Activated CD4-positive, alpha-beta memory T cell treated with anti-CD3 and anti-CD28 coated beads for 36 hours (primary cell): ENCODE measurements at regions not wholly inside any gene's neighbourhood (a gene's known extent, or its start where the extent isn't known, plus 50 kb on each side); places are given as distances from the start of the nearest gene placed in this dataset.

ENCODE experiments used
- CTCF ChIA-PET: fragments of 350-600 bp; sonication (Branson Sonifier 250); formaldehyde crosslinking; loops from one replicate; lab custom pipeline; 2021; ENCODE audit warnings: antibody characterized with exemption, inconsistent platforms; lab: Charles Lee
- POLR2A ChIA-PET: fragments of 350-600 bp; sonication (Branson Sonifier 250); formaldehyde crosslinking; loops from one replicate; lab custom pipeline; 2021; ENCODE audit warnings: antibody characterized with exemption; lab: Charles Lee
- DNase-seq: peaks from one replicate; pipeline ENCODE4 v3.0.0-alpha.2; 2020
- H3K27ac Mint-ChIP-seq: one replicate; pipeline ENCODE4 v1.8.0; 2021; ENCODE audit warnings: mixed read lengths
- H3K27me3 Mint-ChIP-seq: one replicate; pipeline ENCODE4 v1.8.0; 2021; ENCODE audit warnings: mixed read lengths
- H3K36me3 Mint-ChIP-seq: one replicate; pipeline ENCODE4 v1.8.0; 2021; ENCODE audit warnings: mixed read lengths
- H3K4me1 Mint-ChIP-seq: one replicate; pipeline ENCODE4 v1.8.0; 2021; ENCODE audit warnings: low read depth, mixed read lengths
- H3K4me3 Mint-ChIP-seq: one replicate; pipeline ENCODE4 v1.8.0; 2021; ENCODE audit warnings: mild to moderate bottlenecking, mixed read lengths
- H3K9me3 Mint-ChIP-seq: one replicate; pipeline ENCODE4 v1.8.0; 2021; ENCODE audit warnings: mixed read lengths
- intact Hi-C: fragments of 100-400 bp; cut with micrococcal nuclease; formaldehyde crosslinking; loops from one replicate; pipeline ENCODE4 v1.15.1; 2023

GRCh38 chr15:46576646-46577395 is 942.0 kb downstream of the SQOR start:
- Mint-ChIP-seq H3K9me3 (peaks cover 3% of the 10 kb centered on the region), H3K36me3 (no peaks in the 10 kb centered on the region), H3K27ac (no peak overlapping the region), H3K27me3 (no peaks in the 10 kb centered on the region), H3K4me1 (no peaks in the 10 kb centered on the region), H3K4me3 (no peak overlapping the region)
- ChIA-PET CTCF (no interaction called here), POLR2A (no interaction called here)
- no peak for DNase-seq
- intact Hi-C loops, result no loop called here

GRCh38 chr15:46577767-46578166 is 942.9 kb downstream of the SQOR start:
- H3K4me3 Mint-ChIP-seq, result no peak overlapping the region
- intact Hi-C loops, result no loop called here
- CTCF ChIA-PET, result no interaction called here

GRCh38 chr15:46580487-46580886 is 945.7 kb downstream of the SQOR start:
- H3K4me3 Mint-ChIP-seq, result no peak overlapping the region
- H3K4me1 Mint-ChIP-seq, result no peaks in the 10 kb centered on the region
- POLR2A ChIA-PET, result no interaction called here
- DNase-seq, result no peak
- peaks cover 7% of the 10 kb centered on the region for H3K9me3 Mint-ChIP-seq
- intact Hi-C loops, result no loop called here
- CTCF ChIA-PET, result no interaction called here
- H3K27ac Mint-ChIP-seq, result no peak overlapping the region
- no peaks in the 10 kb centered on the region for H3K27me3 Mint-ChIP-seq
- H3K36me3 Mint-ChIP-seq, result no peaks in the 10 kb centered on the region

More at GRCh38 chr15:46577767-46578166, 942.9 kb downstream of the SQOR start:
- POLR2A ChIA-PET, result no interaction called here
- no peaks in the 10 kb centered on the region for H3K4me1 Mint-ChIP-seq
- no peak for DNase-seq
- no peaks in the 10 kb centered on the region for H3K36me3 Mint-ChIP-seq
- no peaks in the 10 kb centered on the region for H3K27me3 Mint-ChIP-seq
- no peak overlapping the region for H3K27ac Mint-ChIP-seq
- peaks cover 3% of the 10 kb centered on the region for H3K9me3 Mint-ChIP-seq

GRCh38 chr15:46580924-46581323 is 946.1 kb downstream of the SQOR start:
- Mint-ChIP-seq H3K27ac (no peak overlapping the region), H3K4me1 (no peaks in the 10 kb centered on the region), H3K27me3 (no peaks in the 10 kb centered on the region), H3K4me3 (no peak overlapping the region), H3K36me3 (no peaks in the 10 kb centered on the region), H3K9me3 (peaks cover 7% of the 10 kb centered on the region)
- DNase-seq, result no peak
- POLR2A ChIA-PET, result no interaction called here
- CTCF ChIA-PET, result no interaction called here
- intact Hi-C loops, result no loop called here

GRCh38 chr15:46589088-46589487 is 954.3 kb downstream of the SQOR start:
- intact Hi-C loops, result no loop called here
- Mint-ChIP-seq H3K27ac (no peak overlapping the region), H3K4me1 (no peaks in the 10 kb centered on the region), H3K9me3 (peaks cover 17% of the 10 kb centered on the region), H3K27me3 (no peaks in the 10 kb centered on the region), H3K36me3 (no peaks in the 10 kb centered on the region), H3K4me3 (no peak overlapping the region)
- ChIA-PET CTCF (no interaction called here), POLR2A (no interaction called here)
- DNase-seq, result no peak

GRCh38 chr15:46591462-46591861 is 956.6 kb downstream of the SQOR start:
- ChIA-PET CTCF (no interaction called here), POLR2A (no interaction called here)
- H3K36me3 Mint-ChIP-seq, result no peaks in the 10 kb centered on the region
- intact Hi-C loops, result no loop called here
- H3K27me3 Mint-ChIP-seq, result no peaks in the 10 kb centered on the region
- H3K27ac Mint-ChIP-seq, result no peak overlapping the region
- H3K9me3 Mint-ChIP-seq, result peaks cover 16% of the 10 kb centered on the region
- no peak overlapping the region for H3K4me3 Mint-ChIP-seq
- no peaks in the 10 kb centered on the region for H3K4me1 Mint-ChIP-seq
- no peak for DNase-seq

- H3K4me3 Mint-ChIP-seq, result no peak overlapping the region
Measured at GRCh38 chr15:46595016-46595415, 960.2 kb downstream of the SQOR start.

GRCh38 chr15:46607077-46607476 is 972.2 kb downstream of the SQOR start:
- POLR2A ChIA-PET, result no interaction called here
- no peak overlapping the region for H3K27ac Mint-ChIP-seq
- H3K36me3 Mint-ChIP-seq, result no peaks in the 10 kb centered on the region
- no peaks in the 10 kb centered on the region for H3K27me3 Mint-ChIP-seq
- no peak overlapping the region for H3K4me3 Mint-ChIP-seq
- H3K4me1 Mint-ChIP-seq, result no peaks in the 10 kb centered on the region
- no peak for DNase-seq
- intact Hi-C loops, result no loop called here
- CTCF ChIA-PET, result no interaction called here
- peaks cover 5% of the 10 kb centered on the region for H3K9me3 Mint-ChIP-seq

More at GRCh38 chr15:46595016-46595415, 960.2 kb downstream of the SQOR start:
- Mint-ChIP-seq H3K27ac (no peak overlapping the region), H3K27me3 (no peaks in the 10 kb centered on the region), H3K9me3 (peaks cover 8% of the 10 kb centered on the region), H3K4me1 (no peaks in the 10 kb centered on the region), H3K36me3 (no peaks in the 10 kb centered on the region)
- CTCF ChIA-PET, result no interaction called here
- intact Hi-C loops, result no loop called here
- POLR2A ChIA-PET, result no interaction called here
- no peak for DNase-seq

- ChIA-PET CTCF (no interaction called here), POLR2A (no interaction called here)
- no peak for DNase-seq
- intact Hi-C loops, result no loop called here
- no peaks in the 10 kb centered on the region for H3K36me3 Mint-ChIP-seq
- no peak overlapping the region for H3K4me3 Mint-ChIP-seq
- no peak overlapping the region for H3K27ac Mint-ChIP-seq
- no peaks in the 10 kb centered on the region for H3K27me3 Mint-ChIP-seq
- peaks cover 2% of the 10 kb centered on the region for H3K9me3 Mint-ChIP-seq
- no peaks in the 10 kb centered on the region for H3K4me1 Mint-ChIP-seq
Measured at GRCh38 chr15:46616033-46616432, 981.2 kb downstream of the SQOR start.

GRCh38 chr15:46617507-46617906 is 982.7 kb downstream of the SQOR start:
- H3K27me3 Mint-ChIP-seq, result no peaks in the 10 kb centered on the region
- ChIA-PET POLR2A (no interaction called here), CTCF (no interaction called here)
- H3K4me1 Mint-ChIP-seq, result no peaks in the 10 kb centered on the region
- H3K27ac Mint-ChIP-seq, result no peak overlapping the region
- peaks cover 2% of the 10 kb centered on the region for H3K9me3 Mint-ChIP-seq
- DNase-seq, result no peak
- H3K36me3 Mint-ChIP-seq, result no peaks in the 10 kb centered on the region
- no peak overlapping the region for H3K4me3 Mint-ChIP-seq
- intact Hi-C loops, result no loop called here

GRCh38 chr15:46618984-46619383 is 984.2 kb downstream of the SQOR start:
- ChIA-PET POLR2A (no interaction called here), CTCF (no interaction called here)
- Mint-ChIP-seq H3K36me3 (no peaks in the 10 kb centered on the region), H3K4me1 (no peaks in the 10 kb centered on the region), H3K4me3 (no peak overlapping the region), H3K9me3 (peaks cover 2% of the 10 kb centered on the region), H3K27ac (no peak overlapping the region), H3K27me3 (no peaks in the 10 kb centered on the region)
- intact Hi-C loops, result no loop called here
- no peak for DNase-seq

- Mint-ChIP-seq H3K9me3 (peaks cover 11% of the 10 kb centered on the region), H3K4me1 (no peaks in the 10 kb centered on the region), H3K36me3 (no peaks in the 10 kb centered on the region), H3K27me3 (no peaks in the 10 kb centered on the region), H3K27ac (no peak overlapping the region), H3K4me3 (no peak overlapping the region)
- intact Hi-C loops, result no loop called here
- CTCF ChIA-PET, result no interaction called here
- DNase-seq, result no peak
- POLR2A ChIA-PET, result no interaction called here
Measured at GRCh38 chr15:46620392-46621013, 985.7 kb downstream of the SQOR start.

- H3K4me1 Mint-ChIP-seq, result no peaks in the 10 kb centered on the region
- POLR2A ChIA-PET, result no interaction called here
- H3K36me3 Mint-ChIP-seq, result no peaks in the 10 kb centered on the region
- no peak overlapping the region for H3K27ac Mint-ChIP-seq
- intact Hi-C loops, result no loop called here
- H3K4me3 Mint-ChIP-seq, result no peak overlapping the region
- CTCF ChIA-PET, result no interaction called here
- H3K9me3 Mint-ChIP-seq, result peaks cover 23% of the 10 kb centered on the region
- no peak for DNase-seq
- H3K27me3 Mint-ChIP-seq, result no peaks in the 10 kb centered on the region
Measured at GRCh38 chr15:46622851-46623250, 988.0 kb downstream of the SQOR start.
